HCT116 (cell line): ENCODE measurements at regions not wholly inside any gene's neighbourhood (a gene's known extent, or its start where the extent isn't known, plus 50 kb on each side); places are given as distances from the start of the nearest gene placed in this dataset.

Experiments
- ATAC-seq: fragments of 200-7000 bp; cut with Tn5 transposase; 2 replicates; pipeline ENCODE4 v1.9.1; 2020; ENCODE audit warnings: mild to moderate bottlenecking, moderate library complexity
- BruUV-seq: library from RNA; stranded (reverse); fragments of 400-500 nt; replicated peaks from 2 replicates; lab custom pipeline; 2021; lab: Mats Ljungman, UMichigan
- CTCF ChIA-PET: fragments of 300-600 bp; sonication (Branson Sonifier 250); formaldehyde crosslinking; loops from one replicate; lab custom pipeline; 2021; ENCODE audit warnings: antibody characterized with exemption; lab: Charles Lee
- POLR2A ChIA-PET: fragments of 300-600, 350-600 bp; sonication (Branson Sonifier 250); formaldehyde crosslinking; loops from one replicate; lab custom pipeline; 2021; ENCODE audit warnings: antibody characterized with exemption; lab: Charles Lee
- RAD21 ChIA-PET, 2 experiments: fragments of 300-600 bp; sonication (Branson Sonifier 250); formaldehyde crosslinking; loops; one replicate each; lab custom pipeline; 2023; ENCODE audit warnings: low total read pairs in 2 of 2; ENCODE audit not compliant: uncharacterized antibody in 2 of 2, unreplicated experiment in 2 of 2, low non-redundant PET in 1 of 2; lab: Charles Lee
- DNase-seq: peaks from one replicate; pipeline ENCODE4 v3.0.0-alpha.2; 2010; ENCODE audit warnings: low read depth, low spot score
- H2AFZ ChIP-seq: fragments of 200-600 bp; shearing (Covaris generic), sonication (generic); 2 replicates; pipeline ENCODE4 v1.6.1; 2017; ENCODE audit warnings: low read depth, mixed run types, mixed read lengths, antibody characterized with exemption, low read length; ENCODE audit not compliant: poor library complexity, severe bottlenecking
- H3K27ac ChIP-seq: 2 replicates; pipeline ENCODE4 v1.5.1; 2012; ENCODE audit warnings: low read depth, low read length
- H3K27me3 ChIP-seq: fragments of 200-600 bp; sonication (generic); 2 replicates; pipeline ENCODE4 v1.6.1; 2016; ENCODE audit warnings: mixed run types, low read length, mixed read lengths; ENCODE audit not compliant: insufficient read depth
- H3K36me3 ChIP-seq, 2 experiments: fragments of 200-500 bp in 1 of 2; fragments of 200-600 bp in 1 of 2; sonication (Bioruptor generic) in 1 of 2; sonication (generic) in 1 of 2; 2 replicates each; pipeline versions ENCODE4 v1.5.1 to v1.6.1; 2014 to 2016; ENCODE audit warnings: low read length in 2 of 2, inconsistent platforms in 1 of 2, mixed read lengths in 1 of 2, mixed run types in 1 of 2; ENCODE audit not compliant: insufficient read depth in 2 of 2, control insufficient read depth in 1 of 2
- H3K4me1 ChIP-seq, 2 experiments: fragments of 200-600 bp in 1 of 2; sonication (generic) in 1 of 2; 2 replicates each; pipeline versions ENCODE4 v1.5.1 to v1.6.1; 2012 to 2017; ENCODE audit warnings: low read length in 2 of 2, inconsistent platforms in 1 of 2, mild to moderate bottlenecking in 1 of 2, mixed read lengths in 1 of 2, mixed run types in 1 of 2, moderate library complexity in 1 of 2; ENCODE audit not compliant: insufficient read depth in 2 of 2, control insufficient read depth in 1 of 2
- H3K4me2 ChIP-seq: fragments of 200-600 bp; sonication (generic); 2 replicates; pipeline ENCODE4 v1.6.1; 2017; ENCODE audit warnings: mixed run types, low read length, mixed read lengths
- H3K4me3 ChIP-seq, 2 experiments: fragments of 200-600 bp in 1 of 2; sonication (generic) in 1 of 2; replicated peaks in 1 of 2; 2 replicates each; pipeline ENCODE4 v1.5.1; 2011 to 2016; ENCODE audit warnings: low read length in 2 of 2, control low read depth in 1 of 2, low read depth in 1 of 2, mild to moderate bottlenecking in 1 of 2, mixed read lengths in 1 of 2, mixed run types in 1 of 2
- H3K79me2 ChIP-seq: fragments of 200-600 bp; sonication (generic); 2 replicates; pipeline ENCODE4 v1.6.1; 2017; ENCODE audit warnings: mild to moderate bottlenecking, mixed run types, low read length, moderate library complexity, mixed read lengths; ENCODE audit not compliant: insufficient read depth
- H3K9ac ChIP-seq: fragments of 200-600 bp; sonication (generic); 2 replicates; pipeline ENCODE4 v1.6.1; 2016; ENCODE audit warnings: low read length, mixed read lengths
- H3K9me2 ChIP-seq: fragments of 200-600 bp; sonication (generic), shearing (Covaris generic); 2 replicates; pipeline ENCODE4 v1.6.1; 2017; ENCODE audit warnings: mixed run types, mild to moderate bottlenecking, moderate library complexity; ENCODE audit not compliant: insufficient read depth
- H3K9me3 ChIP-seq, 2 experiments: fragments of 200-500 bp in 1 of 2; fragments of 200-600 bp in 1 of 2; sonication (Bioruptor generic) in 1 of 2; sonication (generic) in 1 of 2; 2 replicates each; pipeline ENCODE4 v1.6.1; 2014 to 2017; ENCODE audit warnings: low read length in 2 of 2, mixed read lengths in 2 of 2, inconsistent platforms in 1 of 2, low read depth in 1 of 2, mild to moderate bottlenecking in 1 of 2, mixed run types in 1 of 2, moderate library complexity in 1 of 2; ENCODE audit not compliant: control insufficient read depth in 1 of 2, insufficient read depth in 1 of 2
- H4K20me1 ChIP-seq: fragments of 200-600 bp; sonication (generic), shearing (Covaris generic); 2 replicates; pipeline ENCODE4 v1.6.1; 2017; ENCODE audit warnings: mixed run types, mild to moderate bottlenecking, moderate library complexity; ENCODE audit not compliant: insufficient read depth
- ATF3 ChIP-seq: IDR thresholded peaks from 2 replicates; pipeline ENCODE4 v1.6.1; 2012
- CBX3 ChIP-seq: IDR thresholded peaks from 2 replicates; pipeline ENCODE4 v1.6.1; 2012; ENCODE audit warnings: low read depth
- CEBPB ChIP-seq: IDR thresholded peaks from 2 replicates; pipeline ENCODE4 v1.6.1; 2012; ENCODE audit warnings: low read depth
- CTCF ChIP-seq, 3 experiments: fragments of 200-600 bp in 1 of 3; sonication (generic) in 1 of 3; IDR thresholded peaks in 2 of 3; conservative IDR thresholded peaks in 1 of 3; 2 replicates each; pipeline ENCODE4 v1.5.1; 2012 to 2017; ENCODE audit warnings: low read depth in 2 of 3, low read length in 2 of 3, antibody characterized with exemption in 1 of 3, borderline replicate concordance in 1 of 3, control low read depth in 1 of 3, mild to moderate bottlenecking in 1 of 3, mixed read lengths in 1 of 3, mixed run types in 1 of 3, moderate library complexity in 1 of 3; ENCODE audit not compliant: insufficient read depth in 1 of 3
- EZH2phosphoT487 ChIP-seq: fragments of 200-600 bp; IDR thresholded peaks from 2 replicates; pipeline ENCODE4 v1.6.1; 2018; ENCODE audit warnings: antibody characterized with exemption, borderline replicate concordance
- FOSL1 ChIP-seq: IDR thresholded peaks from 2 replicates; pipeline ENCODE4 v1.6.1; 2012; ENCODE audit warnings: low read depth
- JUND ChIP-seq: IDR thresholded peaks from 2 replicates; pipeline ENCODE4 v1.6.1; 2012
- MAX ChIP-seq: IDR thresholded peaks from 2 replicates; pipeline ENCODE4 v1.6.1; 2012
- POLR2A ChIP-seq: IDR thresholded peaks from 2 replicates; pipeline ENCODE4 v1.7.0; 2011; ENCODE audit warnings: borderline replicate concordance; ENCODE audit not compliant: insufficient read depth, insufficient read length; ENCODE audit errors: extremely low read depth
- RAD21 ChIP-seq: IDR thresholded peaks from 2 replicates; pipeline ENCODE4 v1.6.1; 2012; ENCODE audit warnings: low read depth, mild to moderate bottlenecking
- REST ChIP-seq: IDR thresholded peaks from 2 replicates; pipeline ENCODE4 v1.6.1; 2012; ENCODE audit warnings: low read depth
- ZBTB33 ChIP-seq: IDR thresholded peaks from 2 replicates; pipeline ENCODE4 v1.6.1; 2011; ENCODE audit warnings: mild to moderate bottlenecking, low read length, moderate library complexity; ENCODE audit not compliant: insufficient replicate concordance; ENCODE audit errors: extremely low read depth
- ZNF274 ChIP-seq: fragments of 200-500 bp; sonication (Bioruptor generic); IDR thresholded peaks from 2 replicates; pipeline ENCODE4 v1.6.1; 2014; ENCODE audit warnings: mild to moderate bottlenecking, low read depth, low read length, inconsistent platforms
- intact Hi-C: fragments of 100-400 bp; cut with micrococcal nuclease; formaldehyde crosslinking; loops from 2 replicates; pipeline ENCODE4 v1.10.0; 2022

- TF ChIP-seq REST (no peak), MAX (no peak), EZH2phosphoT487 (no peak)
Observed at GRCh38 chr13:94947965-94948371, 235.6 kb upstream of the SOX21 start (continued).

- no TSS peak for BruUV-seq
- Histone ChIP-seq H3K9me2 (no peaks in the 10 kb centered on the region), H2AFZ (no peak overlapping the region), H4K20me1 (no peaks in the 10 kb centered on the region), H3K4me1 (no peaks in the 10 kb centered on the region), H3K9me3 (no peaks in the 10 kb centered on the region), H3K79me2 (no peaks in the 10 kb centered on the region), H3K36me3 (no peaks in the 10 kb centered on the region), H3K4me2 (no peak overlapping the region), H3K4me3 (no peak overlapping the region), H3K9ac (no peak overlapping the region), H3K27me3 (peaks cover 40% of the 10 kb centered on the region; the same call in 1 of the 2 replicates), H3K27ac (no peak overlapping the region)
- no peak for ATAC-seq
- RAD21 ChIA-PET, result no interaction called here
- CTCF ChIA-PET, result no interaction called here
- DNase-seq, result no peak
- intact Hi-C loops, result no loop called here
- POLR2A ChIA-PET, result no interaction called here
- TF ChIP-seq ZNF274 (no peak), FOSL1 (no peak), RAD21 (no peak), ATF3 (no peak), POLR2A (no peak), CTCF (IDR thresholded peaks at IDR 0.05 in 2 of 3, conservative IDR thresholded peaks at IDR 0.05 in 1 of 3; ENCODE audit: borderline replicate concordance in 1 of 3, insufficient read depth in 1 of 3, low read depth in 2 of 3, low read length in 2 of 3) (no peak), CEBPB (no peak), CBX3 (no peak), MAX (no peak), JUND (no peak), ZBTB33 (no peak), REST (no peak)
Observed at GRCh38 chr13:94947392-94947791, 235.0 kb upstream of the SOX21 start.
